ENCODE measurements at regions not wholly inside any gene's neighbourhood (a gene's known extent, or its start where the extent isn't known, plus 50 kb on each side); places are given as distances from the start of the nearest gene placed in this dataset.

DNA sequence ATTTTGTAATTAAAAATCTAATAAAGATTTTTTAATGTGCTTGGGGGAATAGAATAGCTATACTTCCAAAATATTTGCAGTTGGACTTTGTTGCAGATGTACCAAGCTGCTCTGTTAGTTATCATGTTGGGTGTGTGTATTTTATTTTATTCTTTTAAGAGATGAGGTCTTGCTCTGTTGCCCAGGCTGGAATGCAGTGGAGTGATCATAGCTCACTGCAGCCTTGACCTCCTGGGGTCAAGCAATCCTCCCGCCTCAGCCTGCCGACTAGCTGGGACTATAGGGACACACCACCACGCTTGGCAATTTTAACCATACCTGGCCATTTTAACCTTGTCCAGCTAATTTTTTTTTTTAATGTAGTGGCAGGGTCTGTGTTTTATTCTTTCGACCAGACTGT, 54.7 kb upstream of the MAP1LC3B2 start:
- Histone ChIP-seq H3K4me1 (ENCODE audit: control insufficient read depth in 2 of 2, insufficient read depth in 2 of 2, low read length in 2 of 2) (peaks cover 9 to 16% of the 10 kb centered on the region in 2 donors), H3K9ac (ENCODE audit: low read length) (no peak overlapping the region), H3K79me2 (ENCODE audit: control insufficient read depth, insufficient read depth, low read length) (no peaks in the 10 kb centered on the region), H2AFZ (ENCODE audit: insufficient read depth, low read depth, low read length, poor library complexity, severe bottlenecking) (no peak overlapping the region), H3K36me3 (replicated peaks in 1 of 2; ENCODE audit: control extremely low read depth in 1 of 2, control insufficient read depth in 1 of 2, extremely low read depth in 1 of 2, insufficient read depth in 2 of 2, low read length in 1 of 2) (no peaks in the 10 kb centered on the region), H3K27ac (ENCODE audit: low read length in 2 of 2) (no peak overlapping the region), H3K9me3 (ENCODE audit: control extremely low read depth in 1 of 3, control insufficient read depth in 2 of 3, insufficient read depth in 1 of 3, low read length in 2 of 3) (no peaks in the 10 kb centered on the region), H3K4me3 (ENCODE audit: control extremely low read depth in 1 of 5, extremely low read depth in 1 of 5, insufficient read depth in 1 of 5, low read depth in 2 of 5, low read length in 4 of 5) (no peak overlapping the region), H4K20me1 (ENCODE audit: control insufficient read depth, insufficient read depth, low read length, poor library complexity, severe bottlenecking) (no peaks in the 10 kb centered on the region), H3K4me2 (replicated peaks; ENCODE audit: low read depth, low read length, poor library complexity, severe bottlenecking) (no peak overlapping the region), H3K27me3 (replicated peaks in 1 of 4; ENCODE audit: control extremely low read depth in 1 of 4, control insufficient read depth in 3 of 4, insufficient read depth in 4 of 4, low read length in 3 of 4) (peaks cover 0 to 4% (median 0%) of the 10 kb centered on the region in 4 experiments)
- Mint-ChIP-seq H3K27ac (no peak overlapping the region), H3K4me3 (no peak overlapping the region), H3K4me1 (peaks cover 7% of the 10 kb centered on the region), H3K9me3 (ENCODE audit: insufficient read depth) (no peaks in the 10 kb centered on the region), H3K27me3 (peaks cover 7% of the 10 kb centered on the region)
- ChIA-PET POLR2A (interaction anchor here (1.6 kb wide), 1 partner anchor 55 kb away, joined by 3 read pairs; the partner anchor contains the start of gene MAP1LC3B2), CTCF (interaction anchor here (1.6 kb wide), 1 partner anchor 95 kb away, joined by 3 read pairs; no protein-coding TSS in a partner anchor)
- ATAC-seq (ENCODE audit: low read depth): no peak
- DNase-seq: no peak
- 100% methylated on average over 3 of the region's 4 CpGs for WGBS (ENCODE audit: insufficient coverage)
- intact Hi-C loops (cut with micrococcal nuclease): no loop called here
- TF ChIP-seq, protein P1, sequence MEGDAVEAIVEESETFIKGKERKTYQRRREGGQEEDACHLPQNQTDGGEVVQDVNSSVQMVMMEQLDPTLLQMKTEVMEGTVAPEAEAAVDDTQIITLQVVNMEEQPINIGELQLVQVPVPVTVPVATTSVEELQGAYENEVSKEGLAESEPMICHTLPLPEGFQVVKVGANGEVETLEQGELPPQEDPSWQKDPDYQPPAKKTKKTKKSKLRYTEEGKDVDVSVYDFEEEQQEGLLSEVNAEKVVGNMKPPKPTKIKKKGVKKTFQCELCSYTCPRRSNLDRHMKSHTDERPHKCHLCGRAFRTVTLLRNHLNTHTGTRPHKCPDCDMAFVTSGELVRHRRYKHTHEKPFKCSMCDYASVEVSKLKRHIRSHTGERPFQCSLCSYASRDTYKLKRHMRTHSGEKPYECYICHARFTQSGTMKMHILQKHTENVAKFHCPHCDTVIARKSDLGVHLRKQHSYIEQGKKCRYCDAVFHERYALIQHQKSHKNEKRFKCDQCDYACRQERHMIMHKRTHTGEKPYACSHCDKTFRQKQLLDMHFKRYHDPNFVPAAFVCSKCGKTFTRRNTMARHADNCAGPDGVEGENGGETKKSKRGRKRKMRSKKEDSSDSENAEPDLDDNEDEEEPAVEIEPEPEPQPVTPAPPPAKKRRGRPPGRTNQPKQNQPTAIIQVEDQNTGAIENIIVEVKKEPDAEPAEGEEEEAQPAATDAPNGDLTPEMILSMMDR (IDR thresholded peaks at IDR 0.05): no peak
- no peak for TF ChIP-seq EZH2 (IDR thresholded peaks at IDR 0.05; ENCODE audit: borderline replicate concordance, insufficient read depth, low read depth, low read length, poor library complexity, severe bottlenecking)

DNA sequence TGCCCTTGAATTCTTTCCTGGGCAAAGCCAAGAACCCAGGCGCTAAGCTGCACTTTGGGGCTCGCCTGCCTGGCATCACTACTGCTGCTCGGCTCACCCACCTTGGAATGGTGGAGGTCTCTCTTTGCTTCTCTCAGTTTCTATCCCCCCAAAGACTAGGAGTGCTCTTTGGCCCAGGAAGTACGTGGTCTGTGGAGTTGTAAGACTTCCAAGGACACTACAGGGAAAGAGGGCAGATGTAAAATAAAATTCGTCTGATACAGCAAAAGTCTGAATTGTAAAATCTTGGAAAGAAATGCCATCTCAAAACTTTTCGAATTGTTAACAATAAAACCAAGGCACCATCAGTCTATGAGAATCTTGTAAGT, 52.5 kb upstream of the MAP1LC3B2 start:
- peaks cover 7% of the 10 kb centered on the region for H3K27me3 Mint-ChIP-seq
- H3K9me3 Mint-ChIP-seq (ENCODE audit: insufficient read depth): no peaks in the 10 kb centered on the region
- DNase-seq (no peak), ATAC-seq (ENCODE audit: low read depth) (no peak)
- Histone ChIP-seq H3K4me3 (ENCODE audit: control extremely low read depth in 1 of 5, extremely low read depth in 1 of 5, insufficient read depth in 1 of 5, low read depth in 2 of 5, low read length in 4 of 5) (no peak overlapping the region), H3K36me3 (replicated peaks in 1 of 2; ENCODE audit: control extremely low read depth in 1 of 2, control insufficient read depth in 1 of 2, extremely low read depth in 1 of 2, insufficient read depth in 2 of 2, low read length in 1 of 2) (no peaks in the 10 kb centered on the region), H3K27ac (ENCODE audit: low read length in 2 of 2) (no peak overlapping the region), H3K4me1 (ENCODE audit: control insufficient read depth in 2 of 2, insufficient read depth in 2 of 2, low read length in 2 of 2) (peaks cover 9 to 16% of the 10 kb centered on the region in 2 donors), H3K9me3 (ENCODE audit: control extremely low read depth in 1 of 3, control insufficient read depth in 2 of 3, insufficient read depth in 1 of 3, low read length in 2 of 3) (no peaks in the 10 kb centered on the region), H3K27me3 (replicated peaks in 1 of 4; ENCODE audit: control extremely low read depth in 1 of 4, control insufficient read depth in 3 of 4, insufficient read depth in 4 of 4, low read length in 3 of 4) (peaks cover 0 to 4% (median 0%) of the 10 kb centered on the region in 4 experiments), H3K9ac (ENCODE audit: low read length) (no peak overlapping the region), H4K20me1 (ENCODE audit: control insufficient read depth, insufficient read depth, low read length, poor library complexity, severe bottlenecking) (no peaks in the 10 kb centered on the region), H3K4me2 (replicated peaks; ENCODE audit: low read depth, low read length, poor library complexity, severe bottlenecking) (no peak overlapping the region), H2AFZ (ENCODE audit: insufficient read depth, low read depth, low read length, poor library complexity, severe bottlenecking) (no peak overlapping the region), H3K79me2 (ENCODE audit: control insufficient read depth, insufficient read depth, low read length) (no peaks in the 10 kb centered on the region)
- 87% methylated on average over 3 of the region's 6 CpGs for WGBS (ENCODE audit: insufficient coverage)
- H3K27ac Mint-ChIP-seq: no peak overlapping the region
- TF ChIP-seq, protein P1 (IDR thresholded peaks at IDR 0.05): no peak
- no peak for TF ChIP-seq EZH2 (IDR thresholded peaks at IDR 0.05; ENCODE audit: borderline replicate concordance, insufficient read depth, low read depth, low read length, poor library complexity, severe bottlenecking)
- H3K4me3 Mint-ChIP-seq: no peak overlapping the region
- ChIA-PET CTCF (no interaction called here), POLR2A (no interaction called here)
- intact Hi-C loops (cut with micrococcal nuclease): loop anchor here (5.0 kb wide), 1 partner anchor 86 kb away; no protein-coding TSS in a partner anchor
- peaks cover 7% of the 10 kb centered on the region for H3K4me1 Mint-ChIP-seq

Measured in B cell (primary cell).